Transverse colon (tissue), 3 donors: ENCODE measurements at regions not wholly inside any gene's neighbourhood (a gene's known extent, or its start where the extent isn't known, plus 50 kb on each side); places are given as distances from the start of the nearest gene placed in this dataset.

Experiments
- CTCF ChIP-seq, 5 experiments: fragments of 200-600 bp in 3 of 5; fragments of 450-650 bp in 2 of 5; sonication (generic) in 3 of 5; IDR thresholded peaks; 1 replicate in 2 of 5; 2 replicates in 3 of 5; pipeline ENCODE4 v1.5.1; 2016 to 2017; ENCODE audit warnings: antibody characterized with exemption in 5 of 5, inconsistent platforms in 3 of 5, mild to moderate bottlenecking in 2 of 5, moderate library complexity in 1 of 5
- EP300 ChIP-seq: sonication (generic); formaldehyde crosslinking; IDR thresholded peaks from one replicate; pipeline ENCODE4 v1.6.1; 2017; ENCODE audit warnings: antibody characterized with exemption, low read depth
- POLR2A ChIP-seq: fragments of 450-650 bp; IDR thresholded peaks from one replicate; pipeline ENCODE4 v1.6.1; 2016; ENCODE audit warnings: antibody characterized with exemption, mild to moderate bottlenecking, moderate library complexity

GRCh38 chr15:95068701-95069521 lies 837.5 kb downstream of the MCTP2 start:
- no peak for TF ChIP-seq CTCF (IDR thresholded peaks at IDR 0.05)
- no peak for TF ChIP-seq EP300
- no peak for TF ChIP-seq POLR2A
